22Rv1 (cell line): ENCODE measurements at regions not wholly inside any gene's neighbourhood (a gene's known extent, or its start where the extent isn't known, plus 50 kb on each side); places are given as distances from the start of the nearest gene placed in this dataset.

Experiments used
- H3K27ac ChIP-seq: fragments of 450-650 bp; 2 replicates; pipeline ENCODE4 v1.5.1; 2017
- CTCF ChIP-seq: fragments of 450-650 bp; IDR thresholded peaks from 2 replicates; pipeline ENCODE4 v1.5.1; 2017; ENCODE audit warnings: mild to moderate bottlenecking
- ZFX ChIP-seq: fragments of 450-650 bp; IDR thresholded peaks from 2 replicates; pipeline ENCODE4 v1.6.1; 2017; ENCODE audit warnings: antibody characterized with exemption, borderline replicate concordance

- TF ChIP-seq CTCF (no peak), ZFX (no peak)
- no peak overlapping the region for H3K27ac ChIP-seq
Measured at GRCh38 chr1:82052563-82052962, 251.8 kb downstream of the ADGRL2 start.

GRCh38 chr1:82048596-82048995 is 247.9 kb downstream of the ADGRL2 start:
- no peak overlapping the region for H3K27ac ChIP-seq
- TF ChIP-seq ZFX (no peak), CTCF (no peak)

- no peak overlapping the region for H3K27ac ChIP-seq
- no peak for TF ChIP-seq CTCF
- TF ChIP-seq ZFX: no peak
Measured at GRCh38 chr1:82045221-82045620, 244.5 kb downstream of the ADGRL2 start.

GRCh38 chr1:82044536-82044935 is 243.8 kb downstream of the ADGRL2 start:
- TF ChIP-seq CTCF (no peak), ZFX (no peak)
- H3K27ac ChIP-seq: no peak overlapping the region

GRCh38 chr1:82044111-82044510 is 243.4 kb downstream of the ADGRL2 start:
- H3K27ac ChIP-seq: no peak overlapping the region
- no peak for TF ChIP-seq ZFX
- no peak for TF ChIP-seq CTCF

GRCh38 chr1:82042306-82043060 is 241.7 kb downstream of the ADGRL2 start:
- no peak for TF ChIP-seq CTCF
- TF ChIP-seq ZFX: no peak
- H3K27ac ChIP-seq: no peak overlapping the region
